ENCODE measurements at regions not wholly inside any gene's neighbourhood (a gene's known extent, or its start where the extent isn't known, plus 50 kb on each side); places are given as distances from the start of the nearest gene placed in this dataset.
A peak's percentile ranks its signal among the peaks of the same experiment; 100 is the strongest.

DNA sequence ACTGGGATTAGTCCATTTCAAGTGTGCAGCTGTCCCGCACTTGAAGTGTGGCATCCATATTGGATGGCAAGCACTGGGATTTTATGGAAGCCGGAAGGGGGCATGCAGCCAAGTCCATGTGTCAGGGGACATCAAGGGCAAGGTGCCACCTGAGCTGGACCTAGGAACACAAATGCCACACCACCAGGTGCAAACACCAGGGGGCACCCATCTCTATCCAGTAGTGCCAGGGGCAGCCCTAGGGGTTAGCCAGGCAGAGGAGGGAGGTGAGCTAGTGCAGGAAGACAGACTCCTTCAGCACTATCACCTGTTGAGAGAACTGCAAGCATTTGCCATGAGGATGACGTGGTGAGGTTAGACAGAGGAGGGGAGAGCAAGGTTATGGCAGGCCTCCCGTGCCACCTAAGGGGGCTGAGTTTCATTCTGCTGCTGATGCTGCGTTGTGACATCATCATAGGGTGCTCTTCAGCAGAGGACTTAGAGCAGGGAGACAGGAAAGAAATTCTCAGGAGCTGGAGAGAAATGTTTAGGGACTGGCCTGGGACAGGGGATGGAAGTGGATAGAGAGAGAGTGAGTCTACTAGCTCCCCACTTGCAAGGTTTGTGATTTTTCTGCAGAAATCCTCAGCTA lies 192.6 kb upstream of the SLC24A3 start:
- TF ChIP-seq, protein P1, sequence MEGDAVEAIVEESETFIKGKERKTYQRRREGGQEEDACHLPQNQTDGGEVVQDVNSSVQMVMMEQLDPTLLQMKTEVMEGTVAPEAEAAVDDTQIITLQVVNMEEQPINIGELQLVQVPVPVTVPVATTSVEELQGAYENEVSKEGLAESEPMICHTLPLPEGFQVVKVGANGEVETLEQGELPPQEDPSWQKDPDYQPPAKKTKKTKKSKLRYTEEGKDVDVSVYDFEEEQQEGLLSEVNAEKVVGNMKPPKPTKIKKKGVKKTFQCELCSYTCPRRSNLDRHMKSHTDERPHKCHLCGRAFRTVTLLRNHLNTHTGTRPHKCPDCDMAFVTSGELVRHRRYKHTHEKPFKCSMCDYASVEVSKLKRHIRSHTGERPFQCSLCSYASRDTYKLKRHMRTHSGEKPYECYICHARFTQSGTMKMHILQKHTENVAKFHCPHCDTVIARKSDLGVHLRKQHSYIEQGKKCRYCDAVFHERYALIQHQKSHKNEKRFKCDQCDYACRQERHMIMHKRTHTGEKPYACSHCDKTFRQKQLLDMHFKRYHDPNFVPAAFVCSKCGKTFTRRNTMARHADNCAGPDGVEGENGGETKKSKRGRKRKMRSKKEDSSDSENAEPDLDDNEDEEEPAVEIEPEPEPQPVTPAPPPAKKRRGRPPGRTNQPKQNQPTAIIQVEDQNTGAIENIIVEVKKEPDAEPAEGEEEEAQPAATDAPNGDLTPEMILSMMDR (IDR thresholded peaks at IDR 0.05): peak; percentile 12
- no peak for TF ChIP-seq EZH2 (IDR thresholded peaks at IDR 0.05)
